Ishikawa (cell line): ENCODE measurements at regions not wholly inside any gene's neighbourhood (a gene's known extent, or its start where the extent isn't known, plus 50 kb on each side); places are given as distances from the start of the nearest gene placed in this dataset.

Experiments
- CREB1 ChIP-seq: IDR thresholded peaks from 2 replicates; pipeline ENCODE4 v1.6.1; 2012; ENCODE audit warnings: low read depth
- EP300 ChIP-seq: IDR thresholded peaks from 2 replicates; pipeline ENCODE4 v1.6.1; 2012; ENCODE audit warnings: borderline replicate concordance
- MAX ChIP-seq: IDR thresholded peaks from 2 replicates; pipeline ENCODE4 v1.6.1; 2012
- NFIC ChIP-seq: IDR thresholded peaks from 2 replicates; pipeline ENCODE4 v1.6.1; 2012
- TAF1 ChIP-seq: IDR thresholded peaks from 2 replicates; pipeline ENCODE4 v1.6.1; 2012; ENCODE audit warnings: low read depth, mild to moderate bottlenecking
- TCF12 ChIP-seq: IDR thresholded peaks from 2 replicates; pipeline ENCODE4 v1.6.1; 2012; ENCODE audit warnings: low read depth
- TEAD4 ChIP-seq: IDR thresholded peaks from 2 replicates; pipeline ENCODE4 v1.6.1; 2012
- YY1 ChIP-seq: IDR thresholded peaks from 2 replicates; pipeline ENCODE4 v1.6.1; 2012; ENCODE audit warnings: low read depth

DNA sequence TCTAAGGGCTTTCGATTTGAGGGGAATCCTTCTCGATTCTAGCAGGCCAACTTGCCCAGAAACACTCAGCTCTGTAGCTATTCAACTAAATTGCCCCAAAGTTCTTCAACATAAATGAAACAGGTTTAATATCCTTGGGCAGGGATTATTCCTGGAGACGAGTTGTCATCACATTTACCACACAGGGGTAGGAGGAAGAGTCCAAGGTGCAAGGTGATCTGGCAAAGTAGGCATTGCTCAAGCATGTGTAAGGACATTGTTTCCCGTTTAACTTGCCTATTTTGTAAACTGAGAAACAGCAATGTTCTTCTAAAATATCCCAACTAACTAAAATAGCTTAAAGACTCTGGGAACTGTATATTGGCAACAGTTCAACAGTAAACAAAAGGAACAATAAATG, 814.3 kb downstream of the BCL11A start:
- TF ChIP-seq MAX (no peak), NFIC (no peak), TAF1 (no peak), EP300 (no peak), YY1 (no peak), TCF12 (no peak), TEAD4 (no peak), CREB1 (no peak)
